GM23338 (cell line): ENCODE measurements at regions not wholly inside any gene's neighbourhood (a gene's known extent, or its start where the extent isn't known, plus 50 kb on each side); places are given as distances from the start of the nearest gene placed in this dataset.
"Not testable (repeated sequence)": the region's sequence is repeated elsewhere in the genome, so short reads cannot be mapped to it uniquely, and the experiment has no call there.

ENCODE experiments used
- CREB1 ChIP-seq: fragments of 250-450 bp; sonication (Bioruptor Pico); IDR thresholded peaks from 2 replicates; pipeline ENCODE4 v1.5.0; 2020; ENCODE audit warnings: low read depth, mild to moderate bottlenecking, moderate library complexity
- EZH2 ChIP-seq: fragments of 200-600 bp; sonication (generic); IDR thresholded peaks from one replicate; pipeline ENCODE4 v1.8.0; 2017; ENCODE audit warnings: antibody characterized with exemption, mild to moderate bottlenecking, low read depth; ENCODE audit not compliant: unreplicated experiment
- EZH2phosphoT487 ChIP-seq: fragments of 200-600 bp; sonication (generic); IDR thresholded peaks from one replicate; pipeline ENCODE4 v1.8.1; 2018; ENCODE audit warnings: antibody characterized with exemption; ENCODE audit not compliant: unreplicated experiment
- NANOG ChIP-seq: IDR thresholded peaks from 2 replicates; pipeline ENCODE4 v1.6.1; 2016; ENCODE audit warnings: antibody characterized with exemption, borderline replicate concordance
- POLR2AphosphoS5 ChIP-seq: IDR thresholded peaks from 2 replicates; pipeline ENCODE4 v1.6.1; 2016; ENCODE audit warnings: antibody characterized with exemption, low read depth
- ZNF114 ChIP-seq: fragments of 250-450 bp; sonication (Bioruptor Pico); IDR thresholded peaks from 2 replicates; pipeline ENCODE4 v1.5.0; 2020; ENCODE audit warnings: mild to moderate bottlenecking, moderate library complexity
- ZNF331 ChIP-seq: fragments of 250-450 bp; sonication (Bioruptor Pico); IDR thresholded peaks from 2 replicates; pipeline ENCODE4 v1.5.0; 2020; ENCODE audit warnings: low read depth, mild to moderate bottlenecking, moderate library complexity
- TF ChIP-seq, protein P1 (sequence below), 2 experiments: fragments of 200-600 bp in 1 of 2; sonication (generic) in 1 of 2; conservative IDR thresholded peaks; 2 replicates each; pipeline versions ENCODE4 v1.5.1 to v1.6.1; 2016 to 2017; ENCODE audit warnings: antibody characterized with exemption in 2 of 2, low read depth in 2 of 2, mild to moderate bottlenecking in 2 of 2, moderate library complexity in 1 of 2
- TF ChIP-seq, protein P2 (sequence below): IDR thresholded peaks from 2 replicates; pipeline ENCODE4 v1.6.1; 2016; ENCODE audit warnings: antibody characterized with exemption
- TF ChIP-seq, protein P3 (sequence below): fragments of 250-450 bp; sonication (Bioruptor Pico); IDR thresholded peaks from 2 replicates; pipeline ENCODE4 v1.5.0; 2020; ENCODE audit warnings: mild to moderate bottlenecking, moderate library complexity
- TF ChIP-seq, protein P4 (sequence below): IDR thresholded peaks from one replicate; pipeline ENCODE4 v1.6.1; 2018; ENCODE audit warnings: antibody characterized with exemption; ENCODE audit not compliant: unreplicated experiment

DNA sequence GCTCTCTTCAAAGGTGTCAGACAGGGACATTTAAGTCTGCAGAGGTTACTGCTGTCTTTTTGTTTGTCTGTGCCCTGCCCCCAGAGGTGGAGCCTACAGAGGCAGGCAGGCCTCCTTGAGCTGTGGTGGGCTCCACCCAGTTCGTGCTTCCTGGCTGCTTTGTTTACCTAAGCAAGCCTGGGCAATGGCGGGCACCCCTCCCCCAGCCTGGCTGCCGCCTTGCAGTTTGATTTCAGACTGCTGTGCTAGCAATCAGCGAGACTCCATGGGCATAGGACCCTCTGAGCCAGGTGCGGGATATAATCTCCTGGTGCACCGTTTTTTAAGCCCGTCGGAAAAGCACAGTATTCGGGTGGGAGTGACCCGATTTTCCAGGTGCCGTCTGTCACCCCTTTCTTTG lies 99.1 kb upstream of the MMS22L start:
- TF ChIP-seq EZH2phosphoT487; POLR2AphosphoS5; EZH2; CREB1 (CRISPR knock-in tag); ZNF331 (CRISPR knock-in tag); NANOG; ZNF114 (CRISPR knock-in tag): not testable (repeated sequence)
- TF ChIP-seq, protein P1, sequence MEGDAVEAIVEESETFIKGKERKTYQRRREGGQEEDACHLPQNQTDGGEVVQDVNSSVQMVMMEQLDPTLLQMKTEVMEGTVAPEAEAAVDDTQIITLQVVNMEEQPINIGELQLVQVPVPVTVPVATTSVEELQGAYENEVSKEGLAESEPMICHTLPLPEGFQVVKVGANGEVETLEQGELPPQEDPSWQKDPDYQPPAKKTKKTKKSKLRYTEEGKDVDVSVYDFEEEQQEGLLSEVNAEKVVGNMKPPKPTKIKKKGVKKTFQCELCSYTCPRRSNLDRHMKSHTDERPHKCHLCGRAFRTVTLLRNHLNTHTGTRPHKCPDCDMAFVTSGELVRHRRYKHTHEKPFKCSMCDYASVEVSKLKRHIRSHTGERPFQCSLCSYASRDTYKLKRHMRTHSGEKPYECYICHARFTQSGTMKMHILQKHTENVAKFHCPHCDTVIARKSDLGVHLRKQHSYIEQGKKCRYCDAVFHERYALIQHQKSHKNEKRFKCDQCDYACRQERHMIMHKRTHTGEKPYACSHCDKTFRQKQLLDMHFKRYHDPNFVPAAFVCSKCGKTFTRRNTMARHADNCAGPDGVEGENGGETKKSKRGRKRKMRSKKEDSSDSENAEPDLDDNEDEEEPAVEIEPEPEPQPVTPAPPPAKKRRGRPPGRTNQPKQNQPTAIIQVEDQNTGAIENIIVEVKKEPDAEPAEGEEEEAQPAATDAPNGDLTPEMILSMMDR (conservative IDR thresholded peaks at IDR 0.05; ENCODE audit: low read depth in 2 of 2): not testable (repeated sequence)
- TF ChIP-seq, protein P2, sequence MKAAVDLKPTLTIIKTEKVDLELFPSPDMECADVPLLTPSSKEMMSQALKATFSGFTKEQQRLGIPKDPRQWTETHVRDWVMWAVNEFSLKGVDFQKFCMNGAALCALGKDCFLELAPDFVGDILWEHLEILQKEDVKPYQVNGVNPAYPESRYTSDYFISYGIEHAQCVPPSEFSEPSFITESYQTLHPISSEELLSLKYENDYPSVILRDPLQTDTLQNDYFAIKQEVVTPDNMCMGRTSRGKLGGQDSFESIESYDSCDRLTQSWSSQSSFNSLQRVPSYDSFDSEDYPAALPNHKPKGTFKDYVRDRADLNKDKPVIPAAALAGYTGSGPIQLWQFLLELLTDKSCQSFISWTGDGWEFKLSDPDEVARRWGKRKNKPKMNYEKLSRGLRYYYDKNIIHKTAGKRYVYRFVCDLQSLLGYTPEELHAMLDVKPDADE: not testable (repeated sequence)
- TF ChIP-seq, protein P3, sequence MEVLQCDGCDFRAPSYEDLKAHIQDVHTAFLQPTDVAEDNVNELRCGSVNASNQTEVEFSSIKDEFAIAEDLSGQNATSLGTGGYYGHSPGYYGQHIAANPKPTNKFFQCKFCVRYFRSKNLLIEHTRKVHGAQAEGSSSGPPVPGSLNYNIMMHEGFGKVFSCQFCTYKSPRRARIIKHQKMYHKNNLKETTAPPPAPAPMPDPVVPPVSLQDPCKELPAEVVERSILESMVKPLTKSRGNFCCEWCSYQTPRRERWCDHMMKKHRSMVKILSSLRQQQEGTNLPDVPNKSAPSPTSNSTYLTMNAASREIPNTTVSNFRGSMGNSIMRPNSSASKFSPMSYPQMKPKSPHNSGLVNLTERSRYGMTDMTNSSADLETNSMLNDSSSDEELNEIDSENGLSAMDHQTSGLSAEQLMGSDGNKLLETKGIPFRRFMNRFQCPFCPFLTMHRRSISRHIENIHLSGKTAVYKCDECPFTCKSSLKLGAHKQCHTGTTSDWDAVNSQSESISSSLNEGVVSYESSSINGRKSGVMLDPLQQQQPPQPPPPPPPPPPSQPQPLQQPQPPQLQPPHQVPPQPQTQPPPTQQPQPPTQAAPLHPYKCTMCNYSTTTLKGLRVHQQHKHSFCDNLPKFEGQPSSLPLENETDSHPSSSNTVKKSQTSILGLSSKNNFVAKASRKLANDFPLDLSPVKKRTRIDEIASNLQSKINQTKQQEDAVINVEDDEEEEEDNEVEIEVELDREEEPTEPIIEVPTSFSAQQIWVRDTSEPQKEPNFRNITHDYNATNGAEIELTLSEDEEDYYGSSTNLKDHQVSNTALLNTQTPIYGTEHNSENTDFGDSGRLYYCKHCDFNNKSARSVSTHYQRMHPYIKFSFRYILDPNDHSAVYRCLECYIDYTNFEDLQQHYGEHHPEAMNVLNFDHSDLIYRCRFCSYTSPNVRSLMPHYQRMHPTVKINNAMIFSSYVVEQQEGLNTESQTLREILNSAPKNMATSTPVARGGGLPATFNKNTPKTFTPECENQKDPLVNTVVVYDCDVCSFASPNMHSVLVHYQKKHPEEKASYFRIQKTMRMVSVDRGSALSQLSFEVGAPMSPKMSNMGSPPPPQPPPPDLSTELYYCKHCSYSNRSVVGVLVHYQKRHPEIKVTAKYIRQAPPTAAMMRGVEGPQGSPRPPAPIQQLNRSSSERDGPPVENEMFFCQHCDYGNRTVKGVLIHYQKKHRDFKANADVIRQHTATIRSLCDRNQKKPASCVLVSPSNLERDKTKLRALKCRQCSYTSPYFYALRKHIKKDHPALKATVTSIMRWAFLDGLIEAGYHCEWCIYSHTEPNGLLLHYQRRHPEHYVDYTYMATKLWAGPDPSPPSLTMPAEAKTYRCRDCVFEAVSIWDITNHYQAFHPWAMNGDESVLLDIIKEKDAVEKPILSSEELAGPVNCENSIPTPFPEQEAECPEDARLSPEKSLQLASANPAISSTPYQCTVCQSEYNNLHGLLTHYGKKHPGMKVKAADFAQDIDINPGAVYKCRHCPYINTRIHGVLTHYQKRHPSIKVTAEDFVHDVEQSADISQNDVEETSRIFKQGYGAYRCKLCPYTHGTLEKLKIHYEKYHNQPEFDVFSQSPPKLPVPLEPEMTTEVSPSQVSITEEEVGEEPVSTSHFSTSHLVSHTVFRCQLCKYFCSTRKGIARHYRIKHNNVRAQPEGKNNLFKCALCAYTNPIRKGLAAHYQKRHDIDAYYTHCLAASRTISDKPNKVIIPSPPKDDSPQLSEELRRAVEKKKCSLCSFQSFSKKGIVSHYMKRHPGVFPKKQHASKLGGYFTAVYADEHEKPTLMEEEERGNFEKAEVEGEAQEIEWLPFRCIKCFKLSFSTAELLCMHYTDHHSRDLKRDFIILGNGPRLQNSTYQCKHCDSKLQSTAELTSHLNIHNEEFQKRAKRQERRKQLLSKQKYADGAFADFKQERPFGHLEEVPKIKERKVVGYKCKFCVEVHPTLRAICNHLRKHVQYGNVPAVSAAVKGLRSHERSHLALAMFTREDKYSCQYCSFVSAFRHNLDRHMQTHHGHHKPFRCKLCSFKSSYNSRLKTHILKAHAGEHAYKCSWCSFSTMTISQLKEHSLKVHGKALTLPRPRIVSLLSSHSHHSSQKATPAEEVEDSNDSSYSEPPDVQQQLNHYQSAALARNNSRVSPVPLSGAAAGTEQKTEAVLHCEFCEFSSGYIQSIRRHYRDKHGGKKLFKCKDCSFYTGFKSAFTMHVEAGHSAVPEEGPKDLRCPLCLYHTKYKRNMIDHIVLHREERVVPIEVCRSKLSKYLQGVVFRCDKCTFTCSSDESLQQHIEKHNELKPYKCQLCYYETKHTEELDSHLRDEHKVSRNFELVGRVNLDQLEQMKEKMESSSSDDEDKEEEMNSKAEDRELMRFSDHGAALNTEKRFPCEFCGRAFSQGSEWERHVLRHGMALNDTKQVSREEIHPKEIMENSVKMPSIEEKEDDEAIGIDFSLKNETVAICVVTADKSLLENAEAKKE (CRISPR knock-in tag): not testable (repeated sequence)
- TF ChIP-seq, protein P4, sequence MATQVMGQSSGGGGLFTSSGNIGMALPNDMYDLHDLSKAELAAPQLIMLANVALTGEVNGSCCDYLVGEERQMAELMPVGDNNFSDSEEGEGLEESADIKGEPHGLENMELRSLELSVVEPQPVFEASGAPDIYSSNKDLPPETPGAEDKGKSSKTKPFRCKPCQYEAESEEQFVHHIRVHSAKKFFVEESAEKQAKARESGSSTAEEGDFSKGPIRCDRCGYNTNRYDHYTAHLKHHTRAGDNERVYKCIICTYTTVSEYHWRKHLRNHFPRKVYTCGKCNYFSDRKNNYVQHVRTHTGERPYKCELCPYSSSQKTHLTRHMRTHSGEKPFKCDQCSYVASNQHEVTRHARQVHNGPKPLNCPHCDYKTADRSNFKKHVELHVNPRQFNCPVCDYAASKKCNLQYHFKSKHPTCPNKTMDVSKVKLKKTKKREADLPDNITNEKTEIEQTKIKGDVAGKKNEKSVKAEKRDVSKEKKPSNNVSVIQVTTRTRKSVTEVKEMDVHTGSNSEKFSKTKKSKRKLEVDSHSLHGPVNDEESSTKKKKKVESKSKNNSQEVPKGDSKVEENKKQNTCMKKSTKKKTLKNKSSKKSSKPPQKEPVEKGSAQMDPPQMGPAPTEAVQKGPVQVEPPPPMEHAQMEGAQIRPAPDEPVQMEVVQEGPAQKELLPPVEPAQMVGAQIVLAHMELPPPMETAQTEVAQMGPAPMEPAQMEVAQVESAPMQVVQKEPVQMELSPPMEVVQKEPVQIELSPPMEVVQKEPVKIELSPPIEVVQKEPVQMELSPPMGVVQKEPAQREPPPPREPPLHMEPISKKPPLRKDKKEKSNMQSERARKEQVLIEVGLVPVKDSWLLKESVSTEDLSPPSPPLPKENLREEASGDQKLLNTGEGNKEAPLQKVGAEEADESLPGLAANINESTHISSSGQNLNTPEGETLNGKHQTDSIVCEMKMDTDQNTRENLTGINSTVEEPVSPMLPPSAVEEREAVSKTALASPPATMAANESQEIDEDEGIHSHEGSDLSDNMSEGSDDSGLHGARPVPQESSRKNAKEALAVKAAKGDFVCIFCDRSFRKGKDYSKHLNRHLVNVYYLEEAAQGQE: not testable (repeated sequence)
